GM23248 (cell line): ENCODE measurements at regions not wholly inside any gene's neighbourhood (a gene's known extent, or its start where the extent isn't known, plus 50 kb on each side); places are given as distances from the start of the nearest gene placed in this dataset.

ENCODE experiments used
- EZH2 ChIP-seq: fragments of 200-600 bp; sonication (generic); IDR thresholded peaks from 2 replicates; pipeline ENCODE4 v1.6.1; 2018; ENCODE audit warnings: antibody characterized with exemption, mild to moderate bottlenecking; ENCODE audit not compliant: insufficient read depth, poor library complexity, severe bottlenecking
- EZH2phosphoT487 ChIP-seq: fragments of 200-600 bp; sonication (generic); IDR thresholded peaks from 2 replicates; pipeline ENCODE4 v1.6.1; 2018; ENCODE audit warnings: antibody characterized with exemption, moderate library complexity, mild to moderate bottlenecking, low read depth; ENCODE audit not compliant: insufficient read depth

DNA sequence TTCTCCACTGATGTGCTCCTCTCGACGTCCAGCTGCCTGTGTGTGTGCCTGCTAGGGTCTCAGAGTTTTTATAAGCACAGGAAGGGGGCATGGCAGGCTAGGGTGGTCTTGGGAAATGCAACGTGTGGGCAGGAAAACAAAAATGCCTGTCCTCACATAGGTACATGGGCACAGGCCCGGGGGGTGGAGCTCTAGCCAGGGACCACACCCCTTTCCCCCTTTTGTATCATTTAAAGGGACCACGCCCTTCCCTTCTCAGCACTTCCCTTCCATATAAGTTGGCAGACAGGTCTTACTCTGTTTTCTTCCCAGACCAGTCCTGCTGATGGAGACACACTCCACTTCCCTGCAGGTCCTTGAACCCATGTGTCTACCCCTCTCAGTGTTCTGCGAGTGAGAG, 645.0 kb downstream of the CBLN2 start:
- TF ChIP-seq EZH2phosphoT487: no peak
- no peak for TF ChIP-seq EZH2
